Muscle of arm (tissue), 1 donor: ENCODE measurements at regions not wholly inside any gene's neighbourhood (a gene's known extent, or its start where the extent isn't known, plus 50 kb on each side); places are given as distances from the start of the nearest gene placed in this dataset.

ENCODE experiments used
- DNase-seq: peaks from one replicate; pipeline ENCODE4 v3.0.0-alpha.2; 2013

DNA sequence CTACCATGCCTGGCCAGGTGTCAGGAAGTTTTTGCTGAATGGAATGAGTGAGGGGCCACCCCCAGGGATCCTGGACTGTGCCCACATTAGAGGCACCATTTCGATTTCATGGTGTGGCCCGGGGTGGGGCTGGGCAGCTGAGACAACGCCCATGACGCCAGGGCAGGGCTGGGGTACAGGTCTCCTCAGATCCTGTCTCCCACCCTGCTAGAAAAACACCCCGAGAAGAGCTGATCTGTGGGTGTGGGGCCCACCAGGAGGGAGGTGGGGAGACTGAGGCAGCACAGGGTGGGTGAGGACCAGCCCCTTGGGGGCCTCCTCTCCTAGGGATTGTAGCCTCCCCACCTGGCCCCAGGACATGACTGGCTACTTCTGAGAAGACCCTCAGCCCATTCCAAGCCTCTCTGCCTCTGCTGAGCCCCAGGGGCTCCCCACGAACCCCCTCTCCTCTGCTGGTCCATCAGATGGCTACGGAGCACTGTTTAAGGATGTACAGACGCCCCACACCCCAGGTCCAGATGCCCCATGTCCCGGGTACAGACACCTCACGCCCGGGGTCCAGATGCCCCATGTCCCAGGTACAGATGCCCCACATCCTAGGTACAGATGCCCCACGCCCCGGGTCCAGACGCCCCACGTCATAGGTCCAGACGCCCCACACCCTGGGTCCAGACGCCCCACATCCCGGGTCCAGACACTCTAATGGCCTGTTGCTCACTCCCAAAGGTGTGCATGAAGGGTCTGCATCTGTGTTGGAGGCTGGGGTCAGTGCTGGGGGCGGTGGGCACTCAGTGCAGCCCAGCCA is 99.4 kb downstream of the MICALL2 start:
- DNase-seq: no peak

- DNase-seq: no peak
Measured at GRCh38 chr7:1360521-1360971, 98.7 kb downstream of the MICALL2 start.

- no peak for DNase-seq
Measured at GRCh38 chr7:1361016-1361755, 98.1 kb downstream of the MICALL2 start.

DNA sequence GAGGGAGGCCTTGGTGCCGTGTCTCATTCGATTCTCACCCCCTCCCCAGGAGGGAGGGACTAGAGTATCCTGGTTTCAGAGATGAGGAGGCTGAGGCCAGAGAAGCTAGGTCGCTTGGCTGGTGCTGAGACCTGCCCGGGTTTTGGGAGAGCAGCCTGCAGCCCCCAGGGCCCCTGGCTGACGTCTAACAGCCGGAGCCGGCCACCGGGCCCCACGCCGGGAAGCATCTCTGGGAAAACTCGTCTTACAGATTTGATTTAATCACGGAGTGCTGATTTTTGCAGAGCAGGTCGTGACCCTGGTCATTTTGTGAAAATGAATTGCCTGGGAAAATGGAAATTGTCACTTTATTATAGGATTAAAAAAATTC is 97.5 kb downstream of the MICALL2 start:
- DNase-seq: no peak

- no peak for DNase-seq
Measured at GRCh38 chr7:1362301-1362700, 97.0 kb downstream of the MICALL2 start.

DNA sequence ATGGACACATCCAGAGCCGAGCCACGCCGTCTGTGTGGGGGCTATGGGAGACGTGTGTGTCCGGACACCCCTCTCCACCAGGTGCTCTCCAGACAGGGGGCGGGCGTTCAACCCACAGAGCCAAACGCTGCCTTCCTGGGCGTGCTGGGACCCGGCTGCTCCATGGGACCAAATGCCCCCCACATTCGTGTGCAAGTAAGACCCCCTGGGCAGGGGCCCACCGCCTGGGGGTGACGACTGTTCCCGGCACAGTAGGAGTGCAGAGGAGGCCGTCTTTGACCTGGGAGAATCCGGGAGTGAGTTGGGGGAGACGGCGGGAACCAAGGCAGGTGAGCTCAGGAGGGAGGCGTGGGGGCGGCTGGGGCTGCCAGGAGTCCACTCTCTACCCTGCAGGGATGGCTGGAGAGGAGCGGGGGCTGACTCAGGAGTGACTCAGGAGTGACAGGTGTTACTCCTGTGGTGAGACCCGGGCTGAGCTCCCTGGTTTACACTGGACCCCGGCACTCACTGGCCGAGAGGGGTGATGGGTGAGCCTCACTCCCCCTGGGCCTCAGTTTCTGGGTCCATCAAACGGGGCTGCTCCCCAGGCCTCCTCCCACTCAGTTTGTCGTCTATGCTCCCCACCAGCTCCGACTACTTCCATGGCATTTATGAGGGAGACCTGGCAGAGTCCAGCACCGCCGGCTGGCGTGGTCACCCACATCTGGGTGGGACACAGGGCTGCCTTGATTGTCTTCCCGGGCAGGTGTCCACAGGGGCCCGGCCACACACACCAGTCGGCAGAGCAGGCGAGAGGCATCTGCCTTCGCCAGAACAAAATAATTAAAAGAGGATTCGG is 95.0 kb downstream of the MICALL2 start:
- no peak for DNase-seq

GRCh38 chr7:1364906-1365570 is 94.2 kb downstream of the MICALL2 start:
- no peak for DNase-seq

DNA sequence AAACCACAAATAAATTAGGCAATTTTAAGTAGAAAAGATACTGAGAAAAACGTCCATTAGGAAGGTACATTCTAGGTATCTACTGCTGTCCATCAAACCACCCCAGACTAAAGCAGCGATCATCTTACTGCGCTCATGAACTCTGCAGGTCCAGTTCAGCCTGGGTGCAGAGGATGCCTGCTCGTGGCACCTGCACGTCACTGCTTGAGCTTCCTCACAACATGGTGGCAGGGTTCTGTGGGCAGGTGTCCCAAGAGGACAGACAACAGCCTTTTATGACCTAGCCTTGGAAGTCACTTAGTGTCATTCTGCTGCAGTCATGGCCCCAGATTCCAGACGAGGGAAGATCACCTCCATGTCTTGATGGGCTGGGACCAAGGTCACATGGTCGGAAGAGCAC is 93.4 kb downstream of the MICALL2 start:
- DNase-seq: no peak

GRCh38 chr7:1366801-1367405 is 92.4 kb downstream of the MICALL2 start:
- no peak for DNase-seq

DNA sequence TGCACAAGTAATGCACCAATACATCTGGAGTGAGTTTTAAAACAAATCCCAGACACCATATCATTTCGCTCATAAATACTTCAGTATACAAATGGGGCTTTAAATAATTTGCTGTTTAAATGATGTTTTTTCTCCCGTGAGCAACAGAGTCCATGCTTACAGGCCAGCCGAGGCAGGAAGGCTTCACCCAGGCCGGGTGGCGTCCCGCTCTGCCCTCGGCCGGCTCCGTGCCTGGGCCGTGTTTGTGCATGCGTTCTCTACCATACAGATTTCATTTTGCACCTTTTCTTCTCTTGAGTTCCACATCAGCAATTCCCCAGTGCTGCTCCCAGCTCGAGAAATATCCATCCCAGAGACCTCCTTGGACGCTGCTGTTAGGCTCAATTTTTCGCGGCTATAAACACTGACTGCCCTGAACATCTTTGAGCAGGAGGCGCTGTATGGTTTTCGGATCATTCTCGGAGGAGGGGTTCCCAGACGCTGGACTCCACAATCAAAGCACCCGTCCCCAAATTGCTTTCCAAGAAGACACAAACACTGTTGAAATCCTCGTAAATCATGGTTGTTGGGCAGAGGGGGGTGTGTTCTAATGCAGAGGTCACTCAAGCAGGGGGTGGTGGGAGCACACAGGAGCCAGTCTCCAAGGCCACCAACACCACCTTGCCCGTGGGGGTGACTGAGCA is 91.6 kb downstream of the MICALL2 start:
- no peak for DNase-seq

DNA sequence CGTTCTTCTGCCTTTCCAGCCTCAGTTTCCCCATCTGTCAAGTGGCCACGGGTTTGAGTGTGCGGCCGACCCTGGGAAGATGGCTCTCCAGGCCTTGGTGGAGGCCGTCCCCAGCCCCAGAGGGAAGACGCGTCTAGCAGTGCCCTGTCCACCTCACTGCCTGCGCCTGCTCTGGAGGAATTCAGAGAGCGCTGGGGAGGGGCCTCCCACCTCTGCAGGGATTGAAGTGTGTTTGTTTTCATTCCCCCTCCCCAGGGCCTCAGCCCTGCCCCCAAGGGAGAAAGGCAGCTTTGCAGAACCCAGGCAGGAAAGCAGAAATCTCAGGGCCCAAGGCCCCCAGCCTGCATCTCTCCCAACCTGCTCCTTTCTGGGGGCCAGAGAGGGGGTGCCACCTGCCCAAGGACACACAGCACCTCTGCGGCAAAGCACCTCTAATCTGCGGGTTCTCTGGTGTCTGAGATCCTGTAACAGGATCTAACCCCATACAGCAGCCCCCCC is 91.0 kb downstream of the MICALL2 start:
- no peak for DNase-seq

DNA sequence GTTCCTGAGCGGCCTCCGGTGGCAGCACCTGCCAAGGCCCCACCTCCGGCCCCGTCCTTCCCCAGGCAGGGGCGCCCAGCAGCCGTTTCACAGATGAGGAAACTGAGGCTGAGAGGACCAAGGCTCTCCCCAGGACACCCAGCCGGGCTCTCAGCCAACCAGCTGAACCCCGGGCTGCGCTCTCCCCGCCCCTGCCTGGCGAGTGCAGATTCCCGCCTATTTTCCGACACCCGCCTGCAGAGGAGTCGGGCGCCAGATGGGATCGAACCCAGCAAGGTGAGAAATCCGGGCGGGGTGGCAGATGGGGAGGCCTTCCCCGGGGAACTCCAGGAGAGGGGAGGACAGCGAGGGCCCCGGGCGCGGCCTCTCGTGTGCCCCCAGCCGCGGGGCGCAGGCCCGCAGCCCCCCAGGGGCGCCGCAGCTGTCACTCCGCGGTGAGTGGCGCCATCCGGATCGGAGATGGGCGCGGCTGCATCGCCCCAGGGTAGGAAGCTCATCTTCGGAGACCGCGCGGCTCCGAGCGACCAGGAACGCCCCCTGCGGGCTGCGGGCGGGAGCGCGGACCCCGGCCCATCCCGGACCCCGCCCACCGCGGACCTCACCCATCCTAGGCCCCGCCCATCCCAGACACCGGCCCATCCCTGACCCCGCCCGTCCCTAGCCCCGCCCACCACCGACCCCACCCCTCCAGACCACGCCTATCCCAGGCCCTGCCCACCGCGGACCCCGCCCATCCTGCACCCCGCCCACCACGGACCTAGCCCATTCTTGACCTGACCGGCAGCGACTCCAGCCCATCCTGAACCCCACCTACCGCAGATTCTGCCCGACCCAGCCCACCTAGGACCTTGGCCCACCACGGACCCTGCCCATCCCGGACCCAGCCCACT is 90.3 kb downstream of the MICALL2 start:
- DNase-seq: no peak

DNA sequence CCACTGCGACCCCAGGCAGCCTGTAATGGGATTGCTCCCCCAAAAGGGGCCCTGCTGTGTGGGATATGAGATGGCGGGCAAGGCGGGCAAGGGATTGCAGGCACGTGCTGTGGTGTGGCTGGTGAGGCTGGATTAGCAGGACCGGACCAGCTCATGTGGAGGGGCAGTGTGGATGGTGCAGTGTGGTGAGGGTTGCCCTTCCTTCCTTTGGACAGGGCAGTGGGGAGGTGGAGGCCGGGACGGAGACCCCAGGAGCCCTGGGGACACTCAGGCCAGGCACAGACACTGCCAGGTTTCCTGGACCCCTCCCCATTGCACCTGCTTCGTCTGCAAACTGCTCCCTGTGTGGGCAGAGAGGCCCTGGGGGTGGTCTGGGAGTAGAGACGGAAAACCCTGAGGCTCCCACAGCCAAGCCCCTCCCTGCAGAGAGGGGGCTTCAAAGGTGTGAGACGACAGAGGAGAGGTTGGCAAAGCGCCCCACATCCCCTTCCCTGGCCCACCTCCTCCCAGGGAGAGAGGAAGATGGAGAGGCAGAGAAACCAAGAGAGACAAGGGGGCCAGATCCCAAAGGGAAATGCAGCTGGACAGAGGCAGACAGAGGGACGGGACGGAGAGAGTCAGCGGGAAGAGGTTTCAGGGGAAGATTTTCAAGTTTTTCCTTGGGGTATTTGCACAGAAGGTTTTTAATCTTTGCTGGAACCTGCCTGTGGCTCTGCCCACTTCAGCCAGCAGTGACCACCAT is 89.2 kb downstream of the MICALL2 start:
- no peak for DNase-seq

DNA sequence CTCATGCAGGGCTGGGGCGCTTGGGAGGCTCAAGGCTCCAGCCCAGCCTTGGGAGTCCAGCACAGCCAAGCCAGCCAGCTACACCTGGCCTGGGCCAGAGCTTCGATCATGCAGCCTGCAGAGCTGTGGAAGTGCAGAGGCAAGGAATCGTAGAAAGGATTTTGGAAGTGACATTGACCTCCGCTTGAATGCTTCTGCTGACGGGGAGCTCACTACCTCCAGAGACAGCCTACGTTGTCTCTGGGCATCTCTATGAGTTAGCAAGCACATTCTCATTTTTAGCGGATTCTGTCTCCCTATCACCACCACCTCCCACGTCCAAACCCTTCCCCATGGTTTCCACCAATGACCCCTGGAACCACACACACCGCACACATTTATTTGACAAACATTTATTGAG is 88.5 kb downstream of the MICALL2 start:
- no peak for DNase-seq

- no peak for DNase-seq
Measured at GRCh38 chr7:1372063-1372462, 87.2 kb downstream of the MICALL2 start.

DNA sequence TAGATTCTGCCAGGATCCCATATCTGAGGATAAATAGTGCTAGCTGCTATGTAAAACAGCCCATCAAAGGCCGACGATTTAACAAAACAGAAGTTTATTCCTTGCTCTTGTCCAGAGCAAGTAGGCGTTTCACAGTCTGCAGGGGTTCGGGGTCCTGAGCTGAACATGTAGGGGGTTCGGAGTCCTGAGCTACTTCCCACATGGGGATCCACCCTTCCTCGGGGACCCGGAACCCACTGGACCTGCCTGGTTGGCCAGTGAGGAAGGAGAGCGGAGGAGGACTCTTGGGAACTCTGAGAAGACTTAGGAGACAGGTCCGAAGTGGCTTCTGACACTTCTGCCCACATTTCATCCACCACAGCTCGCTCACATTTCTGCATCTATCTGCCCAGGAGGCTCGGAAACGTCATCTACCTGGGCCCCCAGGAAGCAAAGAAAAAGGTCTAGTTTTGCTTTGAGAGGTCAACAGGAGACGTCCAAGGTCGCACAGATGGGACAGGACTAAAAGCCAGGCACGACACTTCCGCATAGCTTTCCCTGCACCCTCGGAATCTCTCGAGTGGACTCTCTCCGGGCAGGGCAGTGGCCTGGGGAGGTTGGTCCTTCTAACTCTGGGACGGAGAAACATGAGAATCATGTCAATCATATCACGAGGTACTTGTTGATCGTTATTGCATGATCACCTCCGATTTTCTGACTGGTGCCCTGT is 86.4 kb downstream of the MICALL2 start:
- DNase-seq: no peak

GRCh38 chr7:1377111-1377909 is 82.0 kb downstream of the MICALL2 start:
- DNase-seq: no peak
